ENCODE measurements at regions not wholly inside any gene's neighbourhood (a gene's known extent, or its start where the extent isn't known, plus 50 kb on each side); places are given as distances from the start of the nearest gene placed in this dataset.

DNA sequence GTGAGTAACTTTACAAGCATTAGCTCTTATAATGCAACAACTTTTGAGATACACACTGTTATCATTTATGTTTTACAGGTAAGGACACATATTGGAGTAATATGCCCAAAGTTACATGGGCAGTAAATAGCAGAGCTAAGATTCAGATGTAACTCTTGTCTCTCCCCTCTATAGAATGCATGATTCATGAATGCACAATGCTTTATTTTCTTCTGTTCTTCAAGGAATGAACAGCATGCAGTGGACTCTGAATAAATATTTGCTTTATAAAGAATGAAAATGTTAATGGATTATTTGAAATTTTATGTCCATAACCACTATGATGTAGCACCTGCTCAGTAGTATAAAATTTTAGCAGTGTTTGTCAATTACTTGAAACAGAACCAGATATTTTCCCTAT lies 629.5 kb downstream of the KCTD16 start:
- no peak for TF ChIP-seq CTCF (IDR thresholded peaks at IDR 0.05; ENCODE audit: unreplicated experiment)
- H3K36me3 Mint-ChIP-seq = no peaks in the 10 kb centered on the region
- H3K4me1 Mint-ChIP-seq = peaks cover under 1% of the 10 kb centered on the region
- no peak overlapping the region for H3K4me3 Mint-ChIP-seq
- no peaks in the 10 kb centered on the region for H3K27me3 Mint-ChIP-seq (ENCODE audit: low read depth)
- no peaks in the 10 kb centered on the region for H3K9me3 Mint-ChIP-seq
- H3K27ac Mint-ChIP-seq = no peak overlapping the region
- DNase-seq (ENCODE audit: low spot score in 2 of 2, unreplicated experiment in 2 of 2) = no peak

GRCh38 chr5:144798595-144798994 lies 627.9 kb downstream of the KCTD16 start:
- Mint-ChIP-seq H3K4me1 (peaks cover 2% of the 10 kb centered on the region), H3K27me3 (ENCODE audit: low read depth) (no peaks in the 10 kb centered on the region), H3K9me3 (no peaks in the 10 kb centered on the region), H3K27ac (no peak overlapping the region), H3K4me3 (no peak overlapping the region), H3K36me3 (no peaks in the 10 kb centered on the region)
- TF ChIP-seq CTCF (IDR thresholded peaks at IDR 0.05; ENCODE audit: unreplicated experiment) = no peak
- DNase-seq (ENCODE audit: low spot score in 2 of 2, unreplicated experiment in 2 of 2) = no peak

DNA sequence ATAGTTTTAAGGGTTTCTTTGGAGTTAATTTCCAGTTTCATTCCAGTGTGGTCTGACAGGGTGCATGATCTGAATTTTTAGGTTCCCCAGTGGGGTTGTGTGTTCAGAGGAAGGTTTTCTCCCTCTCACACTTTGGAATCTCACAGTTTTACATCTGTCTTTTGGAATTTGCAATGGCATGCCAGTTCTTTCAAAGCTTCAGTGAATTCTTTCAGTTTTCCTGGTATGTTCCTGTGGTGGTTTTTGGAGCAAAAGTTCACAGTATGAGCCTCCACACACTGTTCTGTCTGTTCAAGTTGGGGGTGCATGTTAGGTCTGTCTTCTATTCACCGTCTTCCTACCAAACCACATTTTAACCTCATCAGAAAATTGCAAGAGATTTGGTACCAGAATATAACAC lies 624.2 kb downstream of the KCTD16 start:
- Mint-ChIP-seq H3K9me3 (peaks cover 20% of the 10 kb centered on the region), H3K4me3 (no peak overlapping the region), H3K27ac (no peak overlapping the region), H3K36me3 (peaks cover 4% of the 10 kb centered on the region), H3K27me3 (ENCODE audit: low read depth) (no peaks in the 10 kb centered on the region), H3K4me1 (peaks cover 2% of the 10 kb centered on the region)
- DNase-seq (ENCODE audit: low spot score in 2 of 2, unreplicated experiment in 2 of 2) = no peak
- no peak for TF ChIP-seq CTCF (IDR thresholded peaks at IDR 0.05; ENCODE audit: unreplicated experiment)

GRCh38 chr5:144788556-144788955 lies 617.9 kb downstream of the KCTD16 start:
- peaks cover 4% of the 10 kb centered on the region for H3K36me3 Mint-ChIP-seq
- no peak for TF ChIP-seq CTCF (IDR thresholded peaks at IDR 0.05; ENCODE audit: unreplicated experiment)
- H3K4me1 Mint-ChIP-seq = no peaks in the 10 kb centered on the region
- H3K9me3 Mint-ChIP-seq = peaks cover 20% of the 10 kb centered on the region
- DNase-seq (ENCODE audit: low spot score in 2 of 2, unreplicated experiment in 2 of 2) = no peak
- H3K4me3 Mint-ChIP-seq = no peak overlapping the region
- no peaks in the 10 kb centered on the region for H3K27me3 Mint-ChIP-seq (ENCODE audit: low read depth)
- H3K27ac Mint-ChIP-seq = no peak overlapping the region

GRCh38 chr5:144788046-144788445 lies 617.4 kb downstream of the KCTD16 start:
- no peak for TF ChIP-seq CTCF (IDR thresholded peaks at IDR 0.05; ENCODE audit: unreplicated experiment)
- DNase-seq (ENCODE audit: low spot score in 2 of 2, unreplicated experiment in 2 of 2) = no peak
- no peak overlapping the region for H3K4me3 Mint-ChIP-seq
- no peaks in the 10 kb centered on the region for H3K4me1 Mint-ChIP-seq
- peaks cover 17% of the 10 kb centered on the region for H3K9me3 Mint-ChIP-seq
- H3K27ac Mint-ChIP-seq = no peak overlapping the region
- H3K27me3 Mint-ChIP-seq (ENCODE audit: low read depth) = no peaks in the 10 kb centered on the region
- H3K36me3 Mint-ChIP-seq = peaks cover 4% of the 10 kb centered on the region

GRCh38 chr5:144779368-144779767 lies 608.7 kb downstream of the KCTD16 start:
- DNase-seq (ENCODE audit: low spot score in 2 of 2, unreplicated experiment in 2 of 2) = no peak
- Mint-ChIP-seq H3K9me3 (no peaks in the 10 kb centered on the region), H3K36me3 (no peaks in the 10 kb centered on the region), H3K4me1 (peaks cover 10% of the 10 kb centered on the region), H3K27ac (no peak overlapping the region), H3K4me3 (no peak overlapping the region), H3K27me3 (ENCODE audit: low read depth) (no peaks in the 10 kb centered on the region)
- no peak for TF ChIP-seq CTCF (IDR thresholded peaks at IDR 0.05; ENCODE audit: unreplicated experiment)

Measured in mesothelial cell of epicardium (in vitro differentiated cells).